Ishikawa (cell line): ENCODE measurements at regions not wholly inside any gene's neighbourhood (a gene's known extent, or its start where the extent isn't known, plus 50 kb on each side); places are given as distances from the start of the nearest gene placed in this dataset.

Experiments used
- CREB1 ChIP-seq: IDR thresholded peaks from 2 replicates; pipeline ENCODE4 v1.6.1; 2012; ENCODE audit warnings: low read depth
- EP300 ChIP-seq: IDR thresholded peaks from 2 replicates; pipeline ENCODE4 v1.6.1; 2012; ENCODE audit warnings: borderline replicate concordance
- REST ChIP-seq: IDR thresholded peaks from 2 replicates; pipeline ENCODE4 v1.6.1; 2012; ENCODE audit warnings: low read depth, mild to moderate bottlenecking
- YY1 ChIP-seq: IDR thresholded peaks from 2 replicates; pipeline ENCODE4 v1.6.1; 2012; ENCODE audit warnings: low read depth

GRCh38 chr10:90079819-90080218 is 378.4 kb downstream of the KIF20B start:
- TF ChIP-seq EP300, result no peak
- no peak for TF ChIP-seq CREB1
- TF ChIP-seq REST, result no peak
- no peak for TF ChIP-seq YY1
